ENCODE measurements at regions not wholly inside any gene's neighbourhood (a gene's known extent, or its start where the extent isn't known, plus 50 kb on each side); places are given as distances from the start of the nearest gene placed in this dataset.
A peak's percentile ranks its signal among the peaks of the same experiment; 100 is the strongest.

- H3K23ac ChIP-seq (ENCODE audit: low read length in 2 of 2), result no peak overlapping the region
Observed at GRCh38 chr2:207266648-207267047, 100.9 kb upstream of the KLF7 start.

GRCh38 chr2:207269038-207269437 lies 103.3 kb upstream of the KLF7 start:
- H3K14ac ChIP-seq (ENCODE audit: low read length in 2 of 2), result no peak overlapping the region
- H2BK12ac ChIP-seq (ENCODE audit: low read length in 2 of 2), result no peak overlapping the region
- no peak overlapping the region for H4K91ac ChIP-seq (ENCODE audit: low read length)
- H2AK5ac ChIP-seq (ENCODE audit: low read length, severe bottlenecking), result no peak overlapping the region
- H3K27me3 ChIP-seq (ENCODE audit: control insufficient read depth in 1 of 2, insufficient read depth in 1 of 2, low read length in 2 of 2), result no peaks in the 10 kb centered on the region
- H2BK120ac ChIP-seq (ENCODE audit: low read depth, low read length), result no peak overlapping the region
- no peak overlapping the region for H2AFZ ChIP-seq (ENCODE audit: low read depth, low read length)
- no peaks in the 10 kb centered on the region for H3K9me3 ChIP-seq (ENCODE audit: control insufficient read depth, low read length)
- H3K4ac ChIP-seq (ENCODE audit: low read depth in 1 of 2, low read length in 2 of 2), result no peak overlapping the region
- DNase-seq, result no peak
- H3K9ac ChIP-seq (ENCODE audit: low read length), result no peak overlapping the region
- no peak overlapping the region for H3K4me2 ChIP-seq (ENCODE audit: low read length, poor library complexity, severe bottlenecking)
- no peaks in the 10 kb centered on the region for H3K4me1 ChIP-seq (ENCODE audit: control insufficient read depth, insufficient read depth, low read depth, low read length)
- no CpG with 5 or more reads among the region's 2 CpGs for WGBS
- no peak overlapping the region for H2BK15ac ChIP-seq (ENCODE audit: low read depth, poor library complexity, severe bottlenecking)
- H3K36me3 ChIP-seq (ENCODE audit: control insufficient read depth in 1 of 2, insufficient read depth in 2 of 2, low read depth in 1 of 2, low read length in 2 of 2), result no peaks in the 10 kb centered on the region
- no peak overlapping the region for H3K4me3 ChIP-seq (ENCODE audit: insufficient read depth in 1 of 2, low read depth in 1 of 2, low read length in 2 of 2)
- no peaks in the 10 kb centered on the region for H3K79me1 ChIP-seq (replicated peaks; ENCODE audit: low read length, poor library complexity, severe bottlenecking)
- no peak overlapping the region for H3K23ac ChIP-seq (ENCODE audit: low read length in 2 of 2)
- no peak overlapping the region for H4K8ac ChIP-seq (ENCODE audit: low read length)
- H3K27ac ChIP-seq (ENCODE audit: low read length, poor library complexity, severe bottlenecking), result no peak overlapping the region
- H3K18ac ChIP-seq (ENCODE audit: low read depth in 1 of 2, low read length in 2 of 2), result no peak overlapping the region
- H2BK5ac ChIP-seq (ENCODE audit: low read depth, low read length, poor library complexity, severe bottlenecking), result no peak overlapping the region

More at GRCh38 chr2:207266648-207267047, 100.9 kb upstream of the KLF7 start:
- no peak overlapping the region for H2BK5ac ChIP-seq (ENCODE audit: low read depth, low read length, poor library complexity, severe bottlenecking)
- H3K4me2 ChIP-seq (ENCODE audit: low read length, poor library complexity, severe bottlenecking), result no peak overlapping the region
- H3K9me3 ChIP-seq (ENCODE audit: control insufficient read depth, low read length), result no peaks in the 10 kb centered on the region
- no peak overlapping the region for H2BK120ac ChIP-seq (ENCODE audit: low read depth, low read length)
- no peak overlapping the region for H3K14ac ChIP-seq (ENCODE audit: low read length in 2 of 2)
- no peak overlapping the region for H3K27ac ChIP-seq (ENCODE audit: low read length, poor library complexity, severe bottlenecking)
- H3K27me3 ChIP-seq (ENCODE audit: control insufficient read depth in 1 of 2, insufficient read depth in 1 of 2, low read length in 2 of 2), result no peaks in the 10 kb centered on the region
- no peak overlapping the region for H2BK15ac ChIP-seq (ENCODE audit: low read depth, poor library complexity, severe bottlenecking)
- H2AK5ac ChIP-seq (ENCODE audit: low read length, severe bottlenecking), result no peak overlapping the region
- H2AFZ ChIP-seq (ENCODE audit: low read depth, low read length), result no peak overlapping the region
- H4K8ac ChIP-seq (ENCODE audit: low read length), result no peak overlapping the region
- H3K18ac ChIP-seq (ENCODE audit: low read depth in 1 of 2, low read length in 2 of 2), result peak overlapping the region in 1 of 2 experiments; percentile 48
- no peaks in the 10 kb centered on the region for H3K4me1 ChIP-seq (ENCODE audit: control insufficient read depth, insufficient read depth, low read depth, low read length)
- no peak overlapping the region for H3K4ac ChIP-seq (ENCODE audit: low read depth in 1 of 2, low read length in 2 of 2)
- H2BK12ac ChIP-seq (ENCODE audit: low read length in 2 of 2), result no peak overlapping the region
- H3K36me3 ChIP-seq (ENCODE audit: control insufficient read depth in 1 of 2, insufficient read depth in 2 of 2, low read depth in 1 of 2, low read length in 2 of 2), result no peaks in the 10 kb centered on the region
- H4K91ac ChIP-seq (ENCODE audit: low read length), result no peak overlapping the region
- no peak overlapping the region for H3K9ac ChIP-seq (ENCODE audit: low read length)
- no peak for DNase-seq
- no peak overlapping the region for H3K4me3 ChIP-seq (ENCODE audit: insufficient read depth in 1 of 2, low read depth in 1 of 2, low read length in 2 of 2)
- no peaks in the 10 kb centered on the region for H3K79me1 ChIP-seq (replicated peaks; ENCODE audit: low read length, poor library complexity, severe bottlenecking)
- 88% methylated on average over 7 of the region's 7 CpGs for WGBS

- Histone ChIP-seq H3K4me1 (ENCODE audit: control insufficient read depth, insufficient read depth, low read depth, low read length) (peaks cover 2% of the 10 kb centered on the region), H2BK12ac (ENCODE audit: low read length in 2 of 2) (no peak overlapping the region), H3K27ac (ENCODE audit: low read length, poor library complexity, severe bottlenecking) (no peak overlapping the region), H3K79me1 (replicated peaks; ENCODE audit: low read length, poor library complexity, severe bottlenecking) (no peaks in the 10 kb centered on the region), H3K23ac (ENCODE audit: low read length in 2 of 2) (no peak overlapping the region), H3K4ac (ENCODE audit: low read depth in 1 of 2, low read length in 2 of 2) (no peak overlapping the region), H2BK5ac (ENCODE audit: low read depth, low read length, poor library complexity, severe bottlenecking) (no peak overlapping the region), H3K9me3 (ENCODE audit: control insufficient read depth, low read length) (no peaks in the 10 kb centered on the region), H2AK5ac (ENCODE audit: low read length, severe bottlenecking) (no peak overlapping the region), H3K9ac (ENCODE audit: low read length) (no peak overlapping the region), H3K4me3 (ENCODE audit: insufficient read depth in 1 of 2, low read depth in 1 of 2, low read length in 2 of 2) (no peak overlapping the region), H2BK120ac (ENCODE audit: low read depth, low read length) (no peak overlapping the region), H3K18ac (ENCODE audit: low read depth in 1 of 2, low read length in 2 of 2) (no peak overlapping the region), H3K4me2 (ENCODE audit: low read length, poor library complexity, severe bottlenecking) (no peak overlapping the region), H3K14ac (ENCODE audit: low read length in 2 of 2) (no peak overlapping the region), H2AFZ (ENCODE audit: low read depth, low read length) (no peak overlapping the region), H2BK15ac (ENCODE audit: low read depth, poor library complexity, severe bottlenecking) (no peak overlapping the region), H4K8ac (ENCODE audit: low read length) (no peak overlapping the region), H3K36me3 (ENCODE audit: control insufficient read depth in 1 of 2, insufficient read depth in 2 of 2, low read depth in 1 of 2, low read length in 2 of 2) (no peaks in the 10 kb centered on the region), H4K91ac (ENCODE audit: low read length) (no peak overlapping the region), H3K27me3 (ENCODE audit: control insufficient read depth in 1 of 2, insufficient read depth in 1 of 2, low read length in 2 of 2) (no peaks in the 10 kb centered on the region)
- 95% methylated on average over 5 of the region's 5 CpGs for WGBS
- DNase-seq, result no peak
Observed at GRCh38 chr2:207274530-207275189, 108.9 kb upstream of the KLF7 start.

GRCh38 chr2:207275779-207276178 lies 110.0 kb upstream of the KLF7 start:
- no peaks in the 10 kb centered on the region for H3K27me3 ChIP-seq (ENCODE audit: control insufficient read depth in 1 of 2, insufficient read depth in 1 of 2, low read length in 2 of 2)
- no peaks in the 10 kb centered on the region for H3K9me3 ChIP-seq (ENCODE audit: control insufficient read depth, low read length)
- no peak overlapping the region for H3K14ac ChIP-seq (ENCODE audit: low read length in 2 of 2)
- H3K9ac ChIP-seq (ENCODE audit: low read length), result no peak overlapping the region
- no peak overlapping the region for H3K4me2 ChIP-seq (ENCODE audit: low read length, poor library complexity, severe bottlenecking)
- no peak overlapping the region for H4K91ac ChIP-seq (ENCODE audit: low read length)
- H3K4me1 ChIP-seq (ENCODE audit: control insufficient read depth, insufficient read depth, low read depth, low read length), result peaks cover 2% of the 10 kb centered on the region
- no peak overlapping the region for H2BK5ac ChIP-seq (ENCODE audit: low read depth, low read length, poor library complexity, severe bottlenecking)
- no peak overlapping the region for H4K8ac ChIP-seq (ENCODE audit: low read length)
- H2BK15ac ChIP-seq (ENCODE audit: low read depth, poor library complexity, severe bottlenecking), result no peak overlapping the region
- H3K18ac ChIP-seq (ENCODE audit: low read depth in 1 of 2, low read length in 2 of 2), result no peak overlapping the region
- H2BK120ac ChIP-seq (ENCODE audit: low read depth, low read length), result peak overlapping the region; percentile 2
- no peaks in the 10 kb centered on the region for H3K36me3 ChIP-seq (ENCODE audit: control insufficient read depth in 1 of 2, insufficient read depth in 2 of 2, low read depth in 1 of 2, low read length in 2 of 2)
- no peak overlapping the region for H3K23ac ChIP-seq (ENCODE audit: low read length in 2 of 2)
- H3K27ac ChIP-seq (ENCODE audit: low read length, poor library complexity, severe bottlenecking), result no peak overlapping the region
- no peaks in the 10 kb centered on the region for H3K79me1 ChIP-seq (replicated peaks; ENCODE audit: low read length, poor library complexity, severe bottlenecking)
- no peak overlapping the region for H3K4ac ChIP-seq (ENCODE audit: low read depth in 1 of 2, low read length in 2 of 2)
- 100% methylated on average over 1 of the region's 2 CpGs for WGBS
- H2BK12ac ChIP-seq (ENCODE audit: low read length in 2 of 2), result peak overlapping the region in 1 of 2 experiments; percentile 29
- H3K4me3 ChIP-seq (ENCODE audit: insufficient read depth in 1 of 2, low read depth in 1 of 2, low read length in 2 of 2), result no peak overlapping the region
- no peak for DNase-seq
- no peak overlapping the region for H2AFZ ChIP-seq (ENCODE audit: low read depth, low read length)
- no peak overlapping the region for H2AK5ac ChIP-seq (ENCODE audit: low read length, severe bottlenecking)

Data from mesenchymal stem cell (in vitro differentiated cells and primary cell).